ENCODE measurements at regions not wholly inside any gene's neighbourhood (a gene's known extent, or its start where the extent isn't known, plus 50 kb on each side); places are given as distances from the start of the nearest gene placed in this dataset.
"Not testable (repeated sequence)": the region's sequence is repeated elsewhere in the genome, so short reads cannot be mapped to it uniquely, and the experiment has no call there.

- DNase-seq, result no peak
- H3K4me3 Mint-ChIP-seq, result no peak overlapping the region
- CTCF ChIA-PET, result no interaction called here
- H3K27ac Mint-ChIP-seq, result no peak overlapping the region
- no peaks in the 10 kb centered on the region for H3K36me3 Mint-ChIP-seq
- H3K9me3 Mint-ChIP-seq, result no peaks in the 10 kb centered on the region
- no peaks in the 10 kb centered on the region for H3K27me3 Mint-ChIP-seq
- no peaks in the 10 kb centered on the region for H3K4me1 Mint-ChIP-seq
These were observed 103.9 kb downstream of the GLUD2 start for GRCh38 chrX:121151293-121151692.

- no peaks in the 10 kb centered on the region for H3K27me3 Mint-ChIP-seq
- no peak overlapping the region for H3K27ac Mint-ChIP-seq
- H3K9me3 Mint-ChIP-seq, result no peaks in the 10 kb centered on the region
- DNase-seq, result no peak
- H3K4me1 Mint-ChIP-seq, result no peaks in the 10 kb centered on the region
- no peak overlapping the region for H3K4me3 Mint-ChIP-seq
- H3K36me3 Mint-ChIP-seq, result no peaks in the 10 kb centered on the region
- CTCF ChIA-PET, result no interaction called here
These were observed 107.5 kb downstream of the GLUD2 start for GRCh38 chrX:121154858-121155404.

- DNase-seq, result no peak
- Mint-ChIP-seq H3K36me3 (no peaks in the 10 kb centered on the region), H3K4me3 (no peak overlapping the region), H3K27me3 (no peaks in the 10 kb centered on the region), H3K4me1 (peaks cover 7% of the 10 kb centered on the region), H3K9me3 (no peaks in the 10 kb centered on the region), H3K27ac (no peak overlapping the region)
- CTCF ChIA-PET, result no interaction called here
These were observed 113.6 kb downstream of the GLUD2 start for GRCh38 chrX:121160987-121161386.

- no peaks in the 10 kb centered on the region for H3K27me3 Mint-ChIP-seq
- no peak for DNase-seq
- H3K27ac Mint-ChIP-seq, result no peak overlapping the region
- H3K4me1 Mint-ChIP-seq, result peaks cover 7% of the 10 kb centered on the region
- no peaks in the 10 kb centered on the region for H3K9me3 Mint-ChIP-seq
- H3K4me3 Mint-ChIP-seq, result no peak overlapping the region
- CTCF ChIA-PET, result no interaction called here
- no peaks in the 10 kb centered on the region for H3K36me3 Mint-ChIP-seq
These were observed 114.1 kb downstream of the GLUD2 start for GRCh38 chrX:121161501-121161933.

GRCh38 chrX:121163443-121163842 is 116.0 kb downstream of the GLUD2 start:
- Mint-ChIP-seq H3K9me3 (no peaks in the 10 kb centered on the region), H3K27me3 (no peaks in the 10 kb centered on the region), H3K27ac (no peak overlapping the region), H3K36me3 (no peaks in the 10 kb centered on the region), H3K4me3 (no peak overlapping the region), H3K4me1 (peaks cover 7% of the 10 kb centered on the region)
- no peak for DNase-seq
- CTCF ChIA-PET, result interaction anchor here (0.7 kb wide), 1 partner anchor 53 kb away, joined by 3 read pairs; no protein-coding TSS in a partner anchor

GRCh38 chrX:121165930-121166359 is 118.5 kb downstream of the GLUD2 start:
- H3K36me3 Mint-ChIP-seq, result no peaks in the 10 kb centered on the region
- H3K27ac Mint-ChIP-seq, result no peak overlapping the region
- no peaks in the 10 kb centered on the region for H3K9me3 Mint-ChIP-seq
- H3K27me3 Mint-ChIP-seq, result no peaks in the 10 kb centered on the region
- CTCF ChIA-PET, result no interaction called here
- no peak overlapping the region for H3K4me3 Mint-ChIP-seq
- DNase-seq, result no peak
- H3K4me1 Mint-ChIP-seq, result peaks cover 6% of the 10 kb centered on the region

GRCh38 chrX:121169099-121170035 is 122.0 kb downstream of the GLUD2 start:
- H3K36me3 Mint-ChIP-seq, result no peaks in the 10 kb centered on the region
- DNase-seq, result no peak

GRCh38 chrX:121172703-121173102 is 125.3 kb downstream of the GLUD2 start:
- H3K9me3 Mint-ChIP-seq, result no peaks in the 10 kb centered on the region
- CTCF ChIA-PET, result no interaction called here
- H3K4me1 Mint-ChIP-seq, result no peaks in the 10 kb centered on the region
- DNase-seq, result no peak
- H3K27me3 Mint-ChIP-seq, result no peaks in the 10 kb centered on the region
- no peaks in the 10 kb centered on the region for H3K36me3 Mint-ChIP-seq
- no peak overlapping the region for H3K4me3 Mint-ChIP-seq
- no peak overlapping the region for H3K27ac Mint-ChIP-seq

More at GRCh38 chrX:121169099-121170035, 122.0 kb downstream of the GLUD2 start:
- H3K27me3 Mint-ChIP-seq, result no peaks in the 10 kb centered on the region
- no peaks in the 10 kb centered on the region for H3K4me1 Mint-ChIP-seq
- no peak overlapping the region for H3K27ac Mint-ChIP-seq
- no peak overlapping the region for H3K4me3 Mint-ChIP-seq
- CTCF ChIA-PET, result no interaction called here
- no peaks in the 10 kb centered on the region for H3K9me3 Mint-ChIP-seq

- CTCF ChIA-PET, result no interaction called here
- Mint-ChIP-seq H3K4me3 (no peak overlapping the region), H3K27me3 (no peaks in the 10 kb centered on the region), H3K36me3 (no peaks in the 10 kb centered on the region), H3K27ac (no peak overlapping the region), H3K4me1 (no peaks in the 10 kb centered on the region), H3K9me3 (peaks cover 3% of the 10 kb centered on the region)
- no peak for DNase-seq
These were observed 132.6 kb downstream of the GLUD2 start for GRCh38 chrX:121179972-121180371.

GRCh38 chrX:121191779-121192178 is 144.4 kb downstream of the GLUD2 start:
- H3K36me3 Mint-ChIP-seq, result no peaks in the 10 kb centered on the region
- H3K4me3 Mint-ChIP-seq, result no peak overlapping the region
- H3K27me3 Mint-ChIP-seq, result no peaks in the 10 kb centered on the region
- no peaks in the 10 kb centered on the region for H3K4me1 Mint-ChIP-seq
- CTCF ChIA-PET, result no interaction called here
- no peaks in the 10 kb centered on the region for H3K9me3 Mint-ChIP-seq
- no peak for DNase-seq
- H3K27ac Mint-ChIP-seq, result no peak overlapping the region

- Mint-ChIP-seq H3K27me3 (no peaks in the 10 kb centered on the region), H3K4me3 (no peak overlapping the region), H3K36me3 (no peaks in the 10 kb centered on the region), H3K4me1 (no peaks in the 10 kb centered on the region), H3K9me3 (no peaks in the 10 kb centered on the region), H3K27ac (no peak overlapping the region)
- DNase-seq, result no peak
- CTCF ChIA-PET, result no interaction called here
These were observed 148.3 kb downstream of the GLUD2 start for GRCh38 chrX:121195719-121196118.

- H3K36me3 Mint-ChIP-seq, H3K4me3 Mint-ChIP-seq, H3K9me3 Mint-ChIP-seq, DNase-seq, H3K27me3 Mint-ChIP-seq, CTCF ChIA-PET, H3K4me1 Mint-ChIP-seq, H3K27ac Mint-ChIP-seq: not testable (repeated sequence)
These were observed 149.5 kb downstream of the GLUD2 start for GRCh38 chrX:121196872-121197444.

GRCh38 chrX:121208563-121208962 is 161.2 kb downstream of the GLUD2 start:
- Mint-ChIP-seq H3K36me3 (no peaks in the 10 kb centered on the region), H3K27me3 (no peaks in the 10 kb centered on the region), H3K4me3 (no peak overlapping the region), H3K9me3 (no peaks in the 10 kb centered on the region), H3K4me1 (no peaks in the 10 kb centered on the region), H3K27ac (no peak overlapping the region)
- DNase-seq, result no peak
- CTCF ChIA-PET, result no interaction called here

GRCh38 chrX:121216641-121217374 is 169.4 kb downstream of the GLUD2 start:
- no peaks in the 10 kb centered on the region for H3K4me1 Mint-ChIP-seq
- no peaks in the 10 kb centered on the region for H3K9me3 Mint-ChIP-seq
- no peak for DNase-seq
- no peak overlapping the region for H3K27ac Mint-ChIP-seq
- H3K4me3 Mint-ChIP-seq, result no peak overlapping the region
- no peaks in the 10 kb centered on the region for H3K36me3 Mint-ChIP-seq
- CTCF ChIA-PET, result interaction anchor here (0.6 kb wide), 1 partner anchor 53 kb away, joined by 3 read pairs; no protein-coding TSS in a partner anchor
- H3K27me3 Mint-ChIP-seq, result no peaks in the 10 kb centered on the region
